ENCODE measurements at regions not wholly inside any gene's neighbourhood (a gene's known extent, or its start where the extent isn't known, plus 50 kb on each side); places are given as distances from the start of the nearest gene placed in this dataset.

DNA sequence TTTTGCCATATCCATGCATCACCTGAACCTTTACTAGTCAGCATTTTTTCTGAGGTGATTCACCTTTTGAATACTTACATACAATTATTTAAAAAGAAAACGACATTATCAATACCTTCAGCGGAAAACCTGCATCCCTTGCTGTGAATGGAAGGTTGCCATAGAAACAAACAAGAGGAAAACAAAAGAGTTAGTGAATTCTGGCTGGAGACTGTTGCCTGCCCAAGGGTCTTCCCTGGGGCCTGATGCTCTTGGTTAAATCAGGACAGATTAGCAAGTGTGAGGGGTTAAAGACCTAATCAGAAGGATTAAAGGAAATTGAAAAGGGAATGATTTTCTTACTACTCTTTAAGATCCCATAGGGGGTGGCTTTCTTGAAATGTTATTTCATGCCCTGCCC lies 96.0 kb upstream of the WSCD2 start:
- TF ChIP-seq, protein P1, sequence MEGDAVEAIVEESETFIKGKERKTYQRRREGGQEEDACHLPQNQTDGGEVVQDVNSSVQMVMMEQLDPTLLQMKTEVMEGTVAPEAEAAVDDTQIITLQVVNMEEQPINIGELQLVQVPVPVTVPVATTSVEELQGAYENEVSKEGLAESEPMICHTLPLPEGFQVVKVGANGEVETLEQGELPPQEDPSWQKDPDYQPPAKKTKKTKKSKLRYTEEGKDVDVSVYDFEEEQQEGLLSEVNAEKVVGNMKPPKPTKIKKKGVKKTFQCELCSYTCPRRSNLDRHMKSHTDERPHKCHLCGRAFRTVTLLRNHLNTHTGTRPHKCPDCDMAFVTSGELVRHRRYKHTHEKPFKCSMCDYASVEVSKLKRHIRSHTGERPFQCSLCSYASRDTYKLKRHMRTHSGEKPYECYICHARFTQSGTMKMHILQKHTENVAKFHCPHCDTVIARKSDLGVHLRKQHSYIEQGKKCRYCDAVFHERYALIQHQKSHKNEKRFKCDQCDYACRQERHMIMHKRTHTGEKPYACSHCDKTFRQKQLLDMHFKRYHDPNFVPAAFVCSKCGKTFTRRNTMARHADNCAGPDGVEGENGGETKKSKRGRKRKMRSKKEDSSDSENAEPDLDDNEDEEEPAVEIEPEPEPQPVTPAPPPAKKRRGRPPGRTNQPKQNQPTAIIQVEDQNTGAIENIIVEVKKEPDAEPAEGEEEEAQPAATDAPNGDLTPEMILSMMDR (IDR thresholded peaks at IDR 0.05), result no peak
- no peak for TF ChIP-seq POLR2A (IDR thresholded peaks at IDR 0.05)

All from right lobe of liver (tissue), 4 donors.